GM18499 (cell line): ENCODE measurements at regions not wholly inside any gene's neighbourhood (a gene's known extent, or its start where the extent isn't known, plus 50 kb on each side); places are given as distances from the start of the nearest gene placed in this dataset.
A peak's percentile ranks its signal among the peaks of the same experiment; 100 is the strongest.
"Not testable (repeated sequence)": the region's sequence is repeated elsewhere in the genome, so short reads cannot be mapped to it uniquely, and the experiment has no call there.

Experiments used
- ATAC-seq: cut with Tn5 transposase; IDR thresholded peaks from one replicate; pipeline ENCODE4 v1.9.1; 2021; ENCODE audit warnings: moderate number of reproducible peaks; ENCODE audit not compliant: insufficient read depth, unreplicated experiment

DNA sequence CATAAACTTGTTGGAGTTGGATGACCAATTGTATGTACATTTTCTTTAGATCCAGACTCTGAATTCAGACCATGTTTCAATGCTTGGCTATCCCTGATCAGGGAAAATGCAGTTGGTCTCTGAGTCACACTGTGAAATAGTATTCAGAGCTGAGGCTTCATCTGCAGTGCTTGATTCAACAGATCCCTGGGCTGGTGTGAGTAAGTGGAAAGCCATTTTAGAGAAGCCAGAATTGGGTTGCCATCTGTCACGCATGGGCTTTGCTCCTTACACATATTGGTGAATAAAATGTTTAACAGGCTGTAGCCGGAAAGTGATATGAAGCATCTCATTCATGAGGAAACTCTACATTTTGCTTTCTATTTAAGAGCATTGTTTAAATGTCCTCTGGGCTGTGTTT, 50.0 kb upstream of the ACYP2 start:
- no peak for ATAC-seq

DNA sequence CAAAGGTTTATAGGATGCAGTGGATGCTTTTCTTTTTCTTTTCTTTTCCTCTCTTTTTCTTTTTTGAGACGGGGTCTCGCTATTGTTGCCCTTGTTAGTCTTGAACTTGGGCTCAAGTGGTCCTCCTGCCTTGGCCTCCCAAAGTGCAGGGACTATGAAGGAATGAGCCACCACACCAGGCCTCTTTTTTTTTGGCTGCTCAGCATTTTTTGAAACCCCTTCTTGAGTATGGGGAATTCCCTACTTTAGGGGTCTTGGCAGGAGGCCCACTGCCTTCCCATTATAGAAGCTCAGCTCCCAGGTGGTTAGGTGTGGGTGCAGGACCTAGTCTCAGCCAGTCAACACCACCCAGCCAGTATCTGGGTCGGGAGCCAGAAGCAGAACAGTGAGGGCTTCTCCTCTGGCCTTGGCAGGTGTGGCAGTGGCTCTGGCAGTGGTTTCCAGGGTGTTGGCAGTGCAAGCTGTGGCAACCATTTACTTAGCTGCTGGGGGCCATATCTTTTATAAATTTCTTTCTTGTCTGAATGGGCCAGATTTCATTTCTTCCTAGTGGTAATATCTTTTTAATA, 51.4 kb upstream of the ACYP2 start:
- ATAC-seq, result no peak

GRCh38 chr2:54062401-54062800, 53.0 kb upstream of the ACYP2 start:
- no peak for ATAC-seq

GRCh38 chr2:54061272-54061671, 54.1 kb upstream of the ACYP2 start:
- ATAC-seq, result no peak

- ATAC-seq, result no peak
Observed at GRCh38 chr2:54059986-54060385, 55.4 kb upstream of the ACYP2 start.

DNA sequence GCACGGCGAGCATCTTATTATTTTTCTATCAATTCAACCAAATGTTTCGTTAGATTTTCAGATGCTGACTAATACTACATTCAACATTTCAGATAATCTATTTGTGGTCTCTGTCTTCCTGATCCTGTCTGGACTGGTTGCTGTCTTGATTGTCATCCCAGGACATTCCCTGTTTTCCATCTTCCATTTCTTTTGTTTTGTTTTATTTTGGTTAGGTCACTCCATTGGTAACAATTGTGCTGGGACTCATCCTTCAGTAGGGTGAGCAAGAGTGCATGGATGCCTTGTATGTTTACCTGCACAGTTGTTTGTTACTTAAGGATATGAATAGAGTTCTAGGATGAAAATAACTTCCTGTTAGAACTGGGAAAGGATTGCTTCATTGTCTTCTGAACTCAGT, 55.9 kb upstream of the ACYP2 start:
- no peak for ATAC-seq

DNA sequence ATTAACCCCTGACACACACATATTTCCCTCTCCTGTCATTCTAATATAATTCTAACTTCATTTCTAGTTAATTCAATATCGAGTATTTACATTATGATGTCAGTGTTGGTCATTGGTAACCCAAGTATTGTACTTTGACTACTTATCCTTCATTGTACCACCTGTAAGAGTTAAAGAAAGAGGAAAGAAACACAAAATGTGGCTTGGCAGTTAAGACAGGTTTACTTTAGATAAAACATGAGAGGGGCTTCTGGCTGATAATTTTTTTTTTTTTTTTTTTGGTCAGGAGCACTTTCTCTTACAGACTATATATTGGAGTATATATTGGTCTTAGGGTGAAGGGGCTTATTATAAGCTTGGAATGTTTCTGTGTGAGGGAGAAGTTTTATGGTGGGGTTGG, 57.0 kb upstream of the ACYP2 start:
- ATAC-seq, result no peak

GRCh38 chr2:54054774-54055173, 60.6 kb upstream of the ACYP2 start:
- no peak for ATAC-seq

DNA sequence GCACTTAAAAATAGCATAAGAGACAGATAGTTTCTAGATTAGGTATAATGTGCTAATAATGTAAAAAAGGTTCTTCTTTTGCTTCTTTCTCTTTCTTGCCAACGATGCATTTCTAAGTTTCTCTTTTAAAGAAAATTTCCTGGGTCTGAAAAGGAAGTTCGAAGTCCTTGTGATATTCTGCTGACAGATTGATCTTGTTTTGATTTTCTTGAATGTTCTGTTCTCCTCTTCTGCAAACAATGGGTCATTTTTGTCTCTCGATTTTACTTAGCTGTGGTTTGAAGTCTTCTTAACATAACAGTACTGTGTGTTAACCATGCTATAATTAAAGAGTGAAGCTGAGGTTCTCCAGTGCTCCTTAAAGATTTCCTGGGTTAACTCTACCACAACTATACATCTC, 61.1 kb upstream of the ACYP2 start:
- peak; percentile 74 for ATAC-seq

DNA sequence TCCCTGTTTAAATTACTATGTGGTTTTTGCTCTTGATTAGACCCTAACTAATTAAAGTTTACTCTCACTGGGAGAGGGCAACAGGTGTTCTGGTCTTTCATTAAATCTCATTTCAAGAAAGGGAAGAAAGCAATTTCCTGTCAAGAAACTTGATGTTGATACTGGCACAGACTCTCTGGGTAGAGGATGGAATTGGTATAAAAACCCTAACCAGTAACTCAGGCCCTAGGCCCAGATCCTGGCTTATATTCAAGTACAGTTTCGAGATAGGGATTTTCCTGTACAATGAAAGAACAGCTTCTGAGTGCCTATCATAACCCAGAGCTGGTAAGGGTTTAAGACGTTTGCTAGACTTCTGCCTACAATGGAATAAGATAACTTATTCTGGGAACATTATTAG, 61.6 kb upstream of the ACYP2 start:
- peak; percentile 14 for ATAC-seq

GRCh38 chr2:54052825-54053718, 62.3 kb upstream of the ACYP2 start:
- ATAC-seq, result no peak

DNA sequence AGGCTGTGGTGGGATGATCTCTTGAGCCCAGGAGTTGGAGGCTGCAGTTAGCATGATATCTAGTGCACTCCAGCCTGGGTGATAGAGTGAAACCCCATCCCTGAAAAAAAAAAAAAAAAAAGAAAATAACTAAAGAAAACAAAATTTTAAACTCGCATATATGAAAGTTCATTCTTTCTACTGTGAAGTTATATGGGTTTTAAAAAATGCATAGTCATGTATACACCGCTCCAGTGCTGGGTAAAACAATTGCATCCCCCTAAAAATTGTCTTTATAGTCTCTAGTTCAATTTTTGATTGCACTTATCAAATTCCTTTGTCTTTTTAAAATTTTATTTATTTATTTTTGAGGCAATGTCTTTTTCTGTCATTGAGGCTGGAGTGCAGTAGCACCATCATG, 65.0 kb upstream of the ACYP2 start:
- ATAC-seq, result no peak

DNA sequence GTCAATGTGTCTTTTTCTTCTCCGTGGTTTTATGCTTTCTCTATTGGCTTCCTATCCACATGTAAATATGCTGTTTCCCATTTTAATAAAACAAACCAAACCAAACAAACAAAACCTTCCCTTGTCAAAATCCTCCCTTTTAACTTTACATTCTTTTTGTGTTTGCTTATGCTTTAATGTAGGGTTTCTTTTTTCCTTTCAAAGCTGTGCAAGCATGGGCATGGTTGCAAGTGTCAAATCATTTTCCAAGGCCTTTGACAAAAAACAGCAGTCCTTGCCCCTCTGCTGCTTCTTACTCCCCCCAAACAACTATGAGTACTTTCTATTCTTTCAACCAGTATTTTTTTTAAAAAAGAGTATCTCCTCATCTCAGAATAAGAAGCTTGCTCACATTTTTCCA, 66.0 kb upstream of the ACYP2 start:
- ATAC-seq, result no peak

- ATAC-seq, result not testable (repeated sequence)
Observed at GRCh38 chr2:54048896-54049295, 66.5 kb upstream of the ACYP2 start.

- ATAC-seq, result no peak
Observed at GRCh38 chr2:54048117-54048785, 67.2 kb upstream of the ACYP2 start.

DNA sequence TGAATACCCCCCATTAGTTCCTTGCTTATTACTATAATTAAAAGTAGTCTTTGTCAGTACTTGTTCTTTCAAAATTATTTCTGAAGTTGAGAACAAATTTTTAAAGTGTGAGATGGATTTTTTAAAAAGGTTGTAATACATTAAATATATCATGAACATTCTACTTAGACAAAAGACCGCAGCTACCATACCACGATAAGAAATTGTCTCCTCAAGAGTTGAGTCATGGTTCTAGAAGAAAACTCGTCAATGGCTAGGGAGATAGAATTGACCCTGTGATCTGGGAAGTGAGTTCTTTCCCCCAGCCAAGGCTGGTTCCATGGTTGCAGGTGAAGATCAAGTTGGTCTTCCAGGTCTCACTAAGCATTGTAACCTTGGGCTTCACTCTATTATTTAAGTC, 67.8 kb upstream of the ACYP2 start:
- no peak for ATAC-seq

DNA sequence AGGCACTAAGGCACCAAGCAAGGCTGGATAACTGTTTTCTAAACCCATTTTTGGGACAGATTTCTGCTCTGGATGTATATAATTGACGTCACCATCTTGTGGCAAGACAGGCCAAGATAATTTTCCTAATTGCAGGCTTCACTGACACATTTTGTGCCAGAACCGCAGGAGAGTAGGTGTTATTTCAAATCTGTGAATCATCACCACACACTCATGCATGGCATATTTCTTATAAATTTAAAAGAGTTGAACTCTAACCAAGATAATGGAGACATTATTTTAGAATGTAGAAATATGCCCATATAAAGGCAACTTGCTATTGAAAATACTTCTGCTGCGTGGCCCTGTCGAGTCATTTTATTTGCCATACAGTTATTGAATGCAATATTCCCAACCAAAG, 68.3 kb upstream of the ACYP2 start:
- no peak for ATAC-seq

DNA sequence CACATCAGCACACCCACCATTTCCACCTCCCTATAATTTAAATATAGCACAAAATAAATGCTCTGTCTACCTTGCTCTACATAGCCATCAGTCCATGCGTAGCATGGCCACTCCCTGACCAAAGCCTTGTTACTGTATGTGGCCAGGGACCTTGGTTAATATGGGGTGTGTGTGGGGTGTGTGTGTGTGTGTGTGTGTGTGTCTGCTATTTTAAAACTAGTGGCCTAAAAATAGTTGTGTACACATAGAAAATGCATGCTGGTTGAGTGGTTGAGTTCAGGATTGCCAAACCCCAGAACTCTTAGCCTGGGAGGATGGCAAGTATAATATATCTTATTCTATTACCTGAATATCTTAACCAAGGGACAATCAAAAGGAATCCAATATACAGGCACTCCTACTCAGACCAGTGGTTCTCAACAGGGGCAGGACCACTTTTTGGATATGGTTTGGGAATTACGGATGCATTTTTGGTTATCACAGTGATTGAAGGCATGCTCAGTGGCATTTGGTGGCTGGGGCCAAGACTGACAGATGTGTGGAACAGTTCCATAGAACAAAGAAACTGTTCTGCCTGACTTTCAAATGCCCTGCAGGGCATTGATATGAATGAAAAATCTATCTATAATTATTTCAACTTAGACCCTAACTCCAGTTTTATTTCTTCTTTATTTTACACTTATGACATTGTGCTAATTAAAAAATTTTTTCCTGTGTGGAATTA, 72.3 kb upstream of the PSME4 start:
- ATAC-seq, result no peak

DNA sequence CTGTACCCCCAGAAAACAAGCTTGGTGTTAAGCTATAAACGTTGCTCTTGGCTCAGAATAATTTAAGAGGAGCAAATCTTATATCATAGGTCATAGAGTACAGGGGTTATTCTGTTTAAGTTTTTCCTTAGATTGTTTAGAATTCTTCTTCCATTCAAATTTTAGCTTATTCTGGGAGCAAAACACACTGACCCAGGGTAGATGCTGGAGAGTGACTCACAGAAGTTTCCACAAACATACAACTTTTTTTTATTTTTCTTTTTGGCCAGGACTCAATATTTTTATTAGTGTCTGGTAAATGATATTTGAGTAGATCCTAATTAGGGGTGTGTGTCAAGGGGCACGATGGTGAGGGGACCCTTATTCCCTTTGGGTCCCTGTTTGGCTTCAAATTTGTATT, 71.5 kb upstream of the PSME4 start:
- ATAC-seq, result no peak

GRCh38 chr2:54041135-54041534, 70.3 kb upstream of the PSME4 start:
- ATAC-seq, result no peak

GRCh38 chr2:54040685-54041084, 69.9 kb upstream of the PSME4 start:
- ATAC-seq, result no peak
